KMS-11 (cell line): ENCODE measurements at regions not wholly inside any gene's neighbourhood (a gene's known extent, or its start where the extent isn't known, plus 50 kb on each side); places are given as distances from the start of the nearest gene placed in this dataset.
"Not testable (repeated sequence)": the region's sequence is repeated elsewhere in the genome, so short reads cannot be mapped to it uniquely, and the experiment has no call there.

Experiments used
- H2AFZ ChIP-seq: fragments of 200-600 bp; sonication (generic); 2 replicates; pipeline ENCODE4 v1.6.1; 2016; ENCODE audit warnings: antibody characterized with exemption, mixed run types, low read depth
- H3K27ac ChIP-seq: fragments of 200-600 bp; sonication (generic); 2 replicates; pipeline ENCODE4 v1.6.1; 2016; ENCODE audit warnings: mild to moderate bottlenecking, mixed run types
- H3K27me3 ChIP-seq: fragments of 200-600 bp; sonication (generic); 2 replicates; pipeline ENCODE4 v1.6.1; 2017; ENCODE audit warnings: mild to moderate bottlenecking, low read depth, mixed run types, moderate library complexity; ENCODE audit not compliant: insufficient read depth
- H3K36me3 ChIP-seq: fragments of 200-600 bp; sonication (generic); 2 replicates; pipeline ENCODE4 v1.6.1; 2017; ENCODE audit warnings: mild to moderate bottlenecking, mixed run types; ENCODE audit not compliant: insufficient read depth
- H3K4me1 ChIP-seq: fragments of 200-600 bp; sonication (generic); 2 replicates; pipeline ENCODE4 v1.6.1; 2016; ENCODE audit warnings: mild to moderate bottlenecking, low read depth, mixed run types; ENCODE audit not compliant: poor library complexity, severe bottlenecking
- H3K4me2 ChIP-seq: fragments of 200-600 bp; sonication (generic); 2 replicates; pipeline ENCODE4 v1.7.0; 2016; ENCODE audit warnings: mild to moderate bottlenecking, mixed run types
- H3K4me3 ChIP-seq: fragments of 200-600 bp; sonication (generic); IDR thresholded peaks from 2 replicates; pipeline ENCODE4 v1.6.1; 2017; ENCODE audit warnings: low read depth, low read length, mixed read lengths; ENCODE audit not compliant: insufficient read depth
- H3K79me2 ChIP-seq: fragments of 200-600 bp; sonication (generic); 2 replicates; pipeline ENCODE4 v1.6.1; 2016; ENCODE audit warnings: low read depth, mixed run types; ENCODE audit not compliant: insufficient read depth
- H3K9ac ChIP-seq: fragments of 200-600 bp; sonication (generic); 2 replicates; pipeline ENCODE4 v1.6.1; 2016; ENCODE audit warnings: mild to moderate bottlenecking, mixed run types
- H4K20me1 ChIP-seq: fragments of 200-600 bp; sonication (generic); 2 replicates; pipeline ENCODE4 v1.6.1; 2016; ENCODE audit warnings: mild to moderate bottlenecking, mixed run types; ENCODE audit not compliant: insufficient read depth
- CTCF ChIP-seq: fragments of 200-600 bp; sonication (generic); conservative IDR thresholded peaks from 2 replicates; pipeline ENCODE4 v1.6.1; 2017; ENCODE audit warnings: low read depth, mild to moderate bottlenecking, antibody characterized with exemption, low read length, moderate library complexity, mixed read lengths

GRCh38 chr5:14998491-14998890 is 126.9 kb upstream of the ANKH start:
- Histone ChIP-seq H3K4me1 (peaks cover under 1% of the 10 kb centered on the region), H3K9ac (no peak overlapping the region), H3K79me2 (no peaks in the 10 kb centered on the region), H3K27me3 (no peaks in the 10 kb centered on the region), H3K4me2 (no peak overlapping the region), H3K27ac (no peak overlapping the region), H3K36me3 (no peaks in the 10 kb centered on the region), H4K20me1 (no peaks in the 10 kb centered on the region), H3K4me3 (no peak overlapping the region), H2AFZ (no peak overlapping the region)
- TF ChIP-seq CTCF = no peak

- no peaks in the 10 kb centered on the region for H3K4me1 ChIP-seq
- no peaks in the 10 kb centered on the region for H3K79me2 ChIP-seq
- no peak overlapping the region for H3K4me3 ChIP-seq
- H3K36me3 ChIP-seq = no peaks in the 10 kb centered on the region
- H3K27ac ChIP-seq = no peak overlapping the region
- H2AFZ ChIP-seq = no peak overlapping the region
- no peak overlapping the region for H3K9ac ChIP-seq
- no peak for TF ChIP-seq CTCF
- H4K20me1 ChIP-seq = no peaks in the 10 kb centered on the region
- no peaks in the 10 kb centered on the region for H3K27me3 ChIP-seq
- H3K4me2 ChIP-seq = no peak overlapping the region
These were observed 125.4 kb upstream of the ANKH start for GRCh38 chr5:14996997-14997396.

GRCh38 chr5:14995229-14995628 is 123.7 kb upstream of the ANKH start:
- no peak overlapping the region for H3K27ac ChIP-seq
- no peak overlapping the region for H3K9ac ChIP-seq
- H3K4me3 ChIP-seq = no peak overlapping the region
- H3K4me2 ChIP-seq = no peak overlapping the region
- no peaks in the 10 kb centered on the region for H3K36me3 ChIP-seq
- no peaks in the 10 kb centered on the region for H3K4me1 ChIP-seq
- no peaks in the 10 kb centered on the region for H4K20me1 ChIP-seq
- H2AFZ ChIP-seq = no peak overlapping the region
- no peaks in the 10 kb centered on the region for H3K27me3 ChIP-seq
- no peak for TF ChIP-seq CTCF
- no peaks in the 10 kb centered on the region for H3K79me2 ChIP-seq

- H2AFZ ChIP-seq, H3K4me1 ChIP-seq, H3K27me3 ChIP-seq, H3K36me3 ChIP-seq, H4K20me1 ChIP-seq, H3K79me2 ChIP-seq, H3K4me2 ChIP-seq, H3K27ac ChIP-seq, H3K4me3 ChIP-seq, H3K9ac ChIP-seq: not testable (repeated sequence)
These were observed 122.0 kb upstream of the ANKH start for GRCh38 chr5:14993459-14994133.

- H3K4me3 ChIP-seq, H3K79me2 ChIP-seq, H4K20me1 ChIP-seq, H3K27ac ChIP-seq, H2AFZ ChIP-seq, H3K9ac ChIP-seq, H3K4me2 ChIP-seq, H3K4me1 ChIP-seq, H3K36me3 ChIP-seq, H3K27me3 ChIP-seq: not testable (repeated sequence)
These were observed 121.3 kb upstream of the ANKH start for GRCh38 chr5:14992751-14993458.
